ENCODE measurements at regions not wholly inside any gene's neighbourhood (a gene's known extent, or its start where the extent isn't known, plus 50 kb on each side); places are given as distances from the start of the nearest gene placed in this dataset.

GRCh38 chr17:77512062-77512946 lies 371.5 kb downstream of the SEC14L1 start (continued):
- TF ChIP-seq ZNF556 (CRISPR knock-in tag; IDR thresholded peaks at IDR 0.05; ENCODE audit: borderline replicate concordance): peak; percentile 1; the same call in 1 of the 2 replicates
- peak; percentile 48; the same call in 1 of the 2 replicates for TF ChIP-seq TFDP2 (CRISPR knock-in tag; IDR thresholded peaks at IDR 0.05)
- TF ChIP-seq CBX5 (CRISPR knock-in tag; IDR thresholded peaks at IDR 0.05; ENCODE audit: borderline replicate concordance): no peak
- no peak for TF ChIP-seq SETDB1 (CRISPR knock-in tag; IDR thresholded peaks at IDR 0.05; ENCODE audit: borderline replicate concordance)
- TF ChIP-seq ZNF350 (CRISPR knock-in tag; IDR thresholded peaks at IDR 0.05; ENCODE audit: borderline replicate concordance, low read depth): no peak
- TF ChIP-seq ZNF562 (CRISPR knock-in tag; IDR thresholded peaks at IDR 0.05; ENCODE audit: borderline replicate concordance): no peak
- TF ChIP-seq CEBPG (CRISPR knock-in tag; IDR thresholded peaks at IDR 0.05): peak; percentile 99
- no peak for TF ChIP-seq ZNF557 (CRISPR knock-in tag; IDR thresholded peaks at IDR 0.05)
- no peak for TF ChIP-seq GRHL1 (CRISPR knock-in tag; conservative IDR thresholded peaks at IDR 0.05)
- TF ChIP-seq ZNF260 (CRISPR knock-in tag; IDR thresholded peaks at IDR 0.05; ENCODE audit: borderline replicate concordance, low read depth): no peak
- TF ChIP-seq RFXAP (CRISPR knock-in tag; IDR thresholded peaks at IDR 0.05; ENCODE audit: borderline replicate concordance): no peak; the same call in 1 of the 2 replicates
- no peak for TF ChIP-seq ATRX (CRISPR knock-in tag; IDR thresholded peaks at IDR 0.05; ENCODE audit: borderline replicate concordance)
- no peak for TF ChIP-seq DMTF1 (CRISPR knock-in tag; IDR thresholded peaks at IDR 0.05)
- peak; percentile 74 for TF ChIP-seq FOSL2 (CRISPR knock-in tag; IDR thresholded peaks at IDR 0.05)
- TF ChIP-seq KLF11 (CRISPR knock-in tag; IDR thresholded peaks at IDR 0.05): 0 out of 2 replicates have a peak, but pooled peaks have one; percentile 11
- no peak for TF ChIP-seq ZNF704 (CRISPR knock-in tag; IDR thresholded peaks at IDR 0.05; ENCODE audit: borderline replicate concordance)
- no peak for TF ChIP-seq ZC3H13 (CRISPR knock-in tag; IDR thresholded peaks at IDR 0.05)
- TF ChIP-seq GMEB2 (CRISPR knock-in tag; IDR thresholded peaks at IDR 0.05; ENCODE audit: low read depth): no peak; the same call in 1 of the 2 replicates
- TF ChIP-seq SRF (IDR thresholded peaks at IDR 0.05; ENCODE audit: low read depth, low read length): no peak
- no peak for TF ChIP-seq TAF1 (CRISPR knock-in tag; IDR thresholded peaks at IDR 0.05)
- no peak for TF ChIP-seq HNRNPLL (IDR thresholded peaks at IDR 0.05; ENCODE audit: low read depth, low read length, poor library complexity, severe bottlenecking)

Data from HepG2 (cell line).